Astrocyte (in vitro differentiated cells and primary cell): ENCODE measurements at regions not wholly inside any gene's neighbourhood (a gene's known extent, or its start where the extent isn't known, plus 50 kb on each side); places are given as distances from the start of the nearest gene placed in this dataset.

Experiments
- EZH2 ChIP-seq: IDR thresholded peaks from 2 replicates; pipeline ENCODE4 v1.6.1; 2012; ENCODE audit warnings: mild to moderate bottlenecking, low read length, inconsistent platforms; ENCODE audit not compliant: insufficient read depth
- TF ChIP-seq, protein P1 (sequence below): IDR thresholded peaks from 2 replicates; pipeline ENCODE4 v1.5.1; 2011; ENCODE audit warnings: low read depth, mild to moderate bottlenecking, inconsistent platforms, low read length, moderate library complexity; ENCODE audit not compliant: insufficient read depth

GRCh38 chr3:19002606-19003005, 145.7 kb upstream of the KCNH8 start:
- TF ChIP-seq, protein P1, sequence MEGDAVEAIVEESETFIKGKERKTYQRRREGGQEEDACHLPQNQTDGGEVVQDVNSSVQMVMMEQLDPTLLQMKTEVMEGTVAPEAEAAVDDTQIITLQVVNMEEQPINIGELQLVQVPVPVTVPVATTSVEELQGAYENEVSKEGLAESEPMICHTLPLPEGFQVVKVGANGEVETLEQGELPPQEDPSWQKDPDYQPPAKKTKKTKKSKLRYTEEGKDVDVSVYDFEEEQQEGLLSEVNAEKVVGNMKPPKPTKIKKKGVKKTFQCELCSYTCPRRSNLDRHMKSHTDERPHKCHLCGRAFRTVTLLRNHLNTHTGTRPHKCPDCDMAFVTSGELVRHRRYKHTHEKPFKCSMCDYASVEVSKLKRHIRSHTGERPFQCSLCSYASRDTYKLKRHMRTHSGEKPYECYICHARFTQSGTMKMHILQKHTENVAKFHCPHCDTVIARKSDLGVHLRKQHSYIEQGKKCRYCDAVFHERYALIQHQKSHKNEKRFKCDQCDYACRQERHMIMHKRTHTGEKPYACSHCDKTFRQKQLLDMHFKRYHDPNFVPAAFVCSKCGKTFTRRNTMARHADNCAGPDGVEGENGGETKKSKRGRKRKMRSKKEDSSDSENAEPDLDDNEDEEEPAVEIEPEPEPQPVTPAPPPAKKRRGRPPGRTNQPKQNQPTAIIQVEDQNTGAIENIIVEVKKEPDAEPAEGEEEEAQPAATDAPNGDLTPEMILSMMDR: no peak
- TF ChIP-seq EZH2: no peak
